GM23248 (cell line): ENCODE measurements at regions not wholly inside any gene's neighbourhood (a gene's known extent, or its start where the extent isn't known, plus 50 kb on each side); places are given as distances from the start of the nearest gene placed in this dataset.

Experiments
- DNase-seq: peaks from one replicate; pipeline ENCODE4 v3.0.0-alpha.2; 2015
- H2AFZ ChIP-seq: fragments of 200-600 bp; sonication (generic); 2 replicates; pipeline ENCODE4 v1.6.1; 2016; ENCODE audit warnings: antibody characterized with exemption
- H3F3A ChIP-seq: fragments of 200-600 bp; sonication (generic); 2 replicates; pipeline ENCODE4 v1.6.1; 2016; ENCODE audit warnings: mild to moderate bottlenecking, antibody characterized with exemption, mixed run types; ENCODE audit not compliant: insufficient read depth
- H3K27ac ChIP-seq: fragments of 200-600 bp; sonication (generic); 2 replicates; pipeline ENCODE4 v1.5.1; 2016; ENCODE audit warnings: mild to moderate bottlenecking
- H3K27me3 ChIP-seq: fragments of 200-600 bp; sonication (generic); replicated peaks from 2 replicates; pipeline ENCODE4 v1.6.1; 2016; ENCODE audit warnings: mild to moderate bottlenecking; ENCODE audit not compliant: insufficient read depth
- H3K36me3 ChIP-seq: fragments of 200-600 bp; sonication (generic); 2 replicates; pipeline ENCODE4 v1.6.1; 2016; ENCODE audit warnings: low read depth, mild to moderate bottlenecking
- H3K4me1 ChIP-seq: fragments of 200-600 bp; sonication (generic); 2 replicates; pipeline ENCODE4 v1.6.1; 2016; ENCODE audit warnings: mild to moderate bottlenecking; ENCODE audit not compliant: insufficient read depth
- H3K4me2 ChIP-seq: fragments of 200-600 bp; sonication (generic); one replicate; pipeline ENCODE4 v1.6.1; 2016; ENCODE audit warnings: mild to moderate bottlenecking; ENCODE audit not compliant: unreplicated experiment
- H3K4me3 ChIP-seq: fragments of 200-600 bp; sonication (generic); 2 replicates; pipeline ENCODE4 v1.5.1; 2016; ENCODE audit warnings: mild to moderate bottlenecking
- H3K79me2 ChIP-seq: fragments of 200-600 bp; sonication (generic); 2 replicates; pipeline ENCODE4 v1.6.1; 2016; ENCODE audit warnings: mild to moderate bottlenecking; ENCODE audit not compliant: insufficient read depth
- H3K9ac ChIP-seq: fragments of 200-600 bp; sonication (generic); 2 replicates; pipeline ENCODE4 v1.6.1; 2016; ENCODE audit warnings: mild to moderate bottlenecking
- H3K9me2 ChIP-seq: fragments of 200-600 bp; sonication (generic); 2 replicates; pipeline ENCODE4 v1.6.1; 2016; ENCODE audit warnings: mixed run types, mild to moderate bottlenecking, moderate library complexity; ENCODE audit not compliant: insufficient read depth
- H3K9me3 ChIP-seq: fragments of 200-600 bp; sonication (generic); one replicate; pipeline ENCODE4 v1.6.1; 2017; ENCODE audit warnings: low read depth
- H4K20me1 ChIP-seq: fragments of 200-600 bp; sonication (generic); 2 replicates; pipeline ENCODE4 v1.6.0; 2016; ENCODE audit not compliant: insufficient read depth
- EZH2 ChIP-seq: fragments of 200-600 bp; sonication (generic); IDR thresholded peaks from 2 replicates; pipeline ENCODE4 v1.6.1; 2018; ENCODE audit warnings: antibody characterized with exemption, mild to moderate bottlenecking; ENCODE audit not compliant: insufficient read depth, poor library complexity, severe bottlenecking
- EZH2phosphoT487 ChIP-seq: fragments of 200-600 bp; sonication (generic); IDR thresholded peaks from 2 replicates; pipeline ENCODE4 v1.6.1; 2018; ENCODE audit warnings: antibody characterized with exemption, moderate library complexity, mild to moderate bottlenecking, low read depth; ENCODE audit not compliant: insufficient read depth
- WGBS, 2 experiments: methylation state at CpG; one replicate each; pipeline ENCODE4 v1.1.6; 2015 to 2017; ENCODE audit warnings: low lambda C conversion rate in 2 of 2, low coverage in 1 of 2; ENCODE audit errors: missing lambda C conversion rate in 2 of 2; 5-methylcytosine and 5-hydroxymethylcytosine counted together
- in situ Hi-C: fragments of 300-500 bp; cut with MboI; formaldehyde crosslinking; loops from 2 replicates; pipeline ENCODE4 v1.15.0; 2020

- no peak overlapping the region for H3K4me2 ChIP-seq
- H3F3A ChIP-seq = no peaks in the 10 kb centered on the region
- H3K27ac ChIP-seq = no peak overlapping the region
- TF ChIP-seq EZH2 (no peak), EZH2phosphoT487 (no peak)
- 94 to 97% methylated on average over 2 of the region's 2 CpGs for WGBS, 2 experiments
- H3K36me3 ChIP-seq = no peaks in the 10 kb centered on the region
- no peaks in the 10 kb centered on the region for H3K27me3 ChIP-seq
- DNase-seq = no peak
- no peaks in the 10 kb centered on the region for H4K20me1 ChIP-seq
- no peaks in the 10 kb centered on the region for H3K9me3 ChIP-seq
- H3K9ac ChIP-seq = no peak overlapping the region
- no peaks in the 10 kb centered on the region for H3K79me2 ChIP-seq
- no peak overlapping the region for H2AFZ ChIP-seq
- no peaks in the 10 kb centered on the region for H3K9me2 ChIP-seq
- H3K4me3 ChIP-seq = no peak overlapping the region
- H3K4me1 ChIP-seq = peaks cover 14% of the 10 kb centered on the region
- in situ Hi-C loops = no loop called here
Observed at GRCh38 chr11:32026766-32027165, 64.1 kb upstream of the RCN1 start.

GRCh38 chr11:32024948-32025347, 65.9 kb upstream of the RCN1 start:
- Histone ChIP-seq H4K20me1 (no peaks in the 10 kb centered on the region), H3K9ac (no peak overlapping the region), H3F3A (no peaks in the 10 kb centered on the region), H3K36me3 (no peaks in the 10 kb centered on the region), H2AFZ (no peak overlapping the region), H3K4me1 (peaks cover 11% of the 10 kb centered on the region), H3K9me3 (no peaks in the 10 kb centered on the region), H3K27me3 (no peaks in the 10 kb centered on the region), H3K79me2 (no peaks in the 10 kb centered on the region), H3K4me2 (no peak overlapping the region), H3K9me2 (no peaks in the 10 kb centered on the region), H3K27ac (no peak overlapping the region), H3K4me3 (no peak overlapping the region)
- in situ Hi-C loops = no loop called here
- DNase-seq = no peak
- 92 to 100% methylated on average over 2 of the region's 2 CpGs for WGBS, 2 experiments
- TF ChIP-seq EZH2phosphoT487 (no peak), EZH2 (no peak)

GRCh38 chr11:32023370-32024305, 67.2 kb upstream of the RCN1 start:
- H3K27ac ChIP-seq = no peak overlapping the region
- no peaks in the 10 kb centered on the region for H3F3A ChIP-seq
- 44 to 45% methylated on average over 11 of the region's 11 CpGs for WGBS, 2 experiments
- peaks cover 5% of the 10 kb centered on the region for H3K4me1 ChIP-seq
- H3K9me2 ChIP-seq = no peaks in the 10 kb centered on the region
- H3K4me2 ChIP-seq = peak overlapping the region; percentile 25
- H3K27me3 ChIP-seq = no peaks in the 10 kb centered on the region
- no peak overlapping the region for H3K9ac ChIP-seq
- H3K79me2 ChIP-seq = no peaks in the 10 kb centered on the region
- DNase-seq = peak; percentile 35
- in situ Hi-C loops = no loop called here
- TF ChIP-seq EZH2 = no peak
- TF ChIP-seq EZH2phosphoT487 = no peak
- H3K36me3 ChIP-seq = no peaks in the 10 kb centered on the region
- peak overlapping the region; percentile 65 for H2AFZ ChIP-seq
- no peaks in the 10 kb centered on the region for H3K9me3 ChIP-seq
- H4K20me1 ChIP-seq = no peaks in the 10 kb centered on the region
- H3K4me3 ChIP-seq = no peak overlapping the region

DNA sequence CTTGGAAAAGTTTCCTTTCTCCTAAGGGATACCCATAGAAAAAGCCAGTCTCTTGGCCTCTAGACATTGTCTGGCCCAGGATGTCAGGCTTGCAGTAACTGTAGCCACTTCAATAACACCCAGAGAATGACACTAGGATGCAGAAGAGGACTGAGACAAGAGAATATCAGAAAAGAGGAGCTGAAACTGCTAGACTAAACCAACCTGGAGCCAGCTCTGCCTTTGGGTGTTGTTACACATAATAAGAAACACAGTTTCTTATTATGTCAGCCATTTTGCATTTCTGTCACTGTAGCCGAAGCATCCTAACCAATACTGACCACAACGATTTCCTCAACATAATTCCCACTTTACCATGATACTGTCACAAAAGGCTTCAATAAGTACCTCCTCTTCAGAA, 72.2 kb upstream of the RCN1 start:
- Histone ChIP-seq H3K4me2 (no peak overlapping the region), H4K20me1 (no peaks in the 10 kb centered on the region), H3K27me3 (peaks cover 16% of the 10 kb centered on the region; the same call in 1 of the 2 replicates), H3K36me3 (no peaks in the 10 kb centered on the region), H3K9me3 (no peaks in the 10 kb centered on the region), H3K4me3 (no peak overlapping the region), H3K27ac (no peak overlapping the region), H2AFZ (no peak overlapping the region), H3K4me1 (peaks cover 2% of the 10 kb centered on the region; the same call in 1 of the 2 replicates), H3K9me2 (no peaks in the 10 kb centered on the region), H3F3A (no peaks in the 10 kb centered on the region), H3K79me2 (no peaks in the 10 kb centered on the region), H3K9ac (no peak overlapping the region)
- 70 to 71% methylated on average over 2 of the region's 2 CpGs for WGBS, 2 experiments
- TF ChIP-seq EZH2phosphoT487 (no peak), EZH2 (no peak)
- no peak for DNase-seq
- in situ Hi-C loops = no loop called here
